GM21619 (cell line): ENCODE measurements at regions not wholly inside any gene's neighbourhood (a gene's known extent, or its start where the extent isn't known, plus 50 kb on each side); places are given as distances from the start of the nearest gene placed in this dataset.
"Not testable (repeated sequence)": the region's sequence is repeated elsewhere in the genome, so short reads cannot be mapped to it uniquely, and the experiment has no call there.

ENCODE experiments used
- ATAC-seq: cut with Tn5 transposase; IDR thresholded peaks from one replicate; pipeline ENCODE4 v1.9.1; 2021; ENCODE audit not compliant: unreplicated experiment

GRCh38 chr10:36457751-36458150, 667.6 kb upstream of the ANKRD30A start:
- ATAC-seq = no peak

GRCh38 chr10:36455526-36456133, 669.8 kb upstream of the ANKRD30A start:
- ATAC-seq = no peak

DNA sequence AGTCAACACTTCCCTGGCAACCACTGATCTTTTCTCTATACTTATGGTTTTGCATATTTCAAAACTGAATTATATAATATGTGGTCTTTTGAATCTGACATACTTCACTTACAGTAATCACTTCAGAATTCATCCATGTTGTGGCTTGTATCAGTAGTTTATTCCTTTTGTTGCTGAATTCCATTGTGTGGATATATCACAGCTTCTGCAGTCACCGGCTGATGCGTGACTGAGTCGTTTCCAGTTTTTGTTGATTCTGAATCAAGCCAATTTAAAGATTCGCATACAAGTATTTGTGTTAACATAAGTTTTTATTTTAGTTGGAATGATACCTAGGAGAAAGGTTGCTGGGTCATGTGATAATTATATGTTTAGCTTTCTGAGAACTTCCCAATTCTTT, 672.5 kb upstream of the ANKRD30A start:
- ATAC-seq = no peak

- ATAC-seq = no peak
These were observed 673.9 kb upstream of the ANKRD30A start for GRCh38 chr10:36451391-36451970.

GRCh38 chr10:36450380-36450779, 675.0 kb upstream of the ANKRD30A start:
- no peak for ATAC-seq

- no peak for ATAC-seq
These were observed 676.4 kb upstream of the ANKRD30A start for GRCh38 chr10:36448760-36449691.

- ATAC-seq = no peak
These were observed 678.5 kb upstream of the ANKRD30A start for GRCh38 chr10:36446881-36447280.

GRCh38 chr10:36443233-36443632, 682.2 kb upstream of the ANKRD30A start:
- ATAC-seq = no peak

DNA sequence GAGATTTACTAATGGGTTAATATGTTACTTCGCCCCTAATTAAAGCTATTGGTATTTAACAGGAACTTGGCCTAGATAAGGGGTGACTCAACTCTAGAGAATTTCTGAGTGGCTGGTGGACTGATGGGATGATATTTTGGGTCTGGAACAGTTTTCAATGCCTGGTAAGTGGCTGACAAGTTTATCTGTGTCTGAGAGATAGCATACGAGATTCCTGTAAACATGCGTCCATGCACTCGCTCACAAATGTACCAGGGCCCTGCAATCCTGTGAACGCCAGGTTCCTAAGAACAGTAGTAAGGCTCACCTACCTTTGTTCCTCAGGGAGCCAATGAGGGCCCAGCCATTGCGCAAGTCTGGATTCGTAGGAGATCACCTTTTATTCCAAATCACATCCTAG, 683.8 kb upstream of the ANKRD30A start:
- ATAC-seq = no peak

- no peak for ATAC-seq
These were observed 684.9 kb upstream of the ANKRD30A start for GRCh38 chr10:36440539-36440938.

DNA sequence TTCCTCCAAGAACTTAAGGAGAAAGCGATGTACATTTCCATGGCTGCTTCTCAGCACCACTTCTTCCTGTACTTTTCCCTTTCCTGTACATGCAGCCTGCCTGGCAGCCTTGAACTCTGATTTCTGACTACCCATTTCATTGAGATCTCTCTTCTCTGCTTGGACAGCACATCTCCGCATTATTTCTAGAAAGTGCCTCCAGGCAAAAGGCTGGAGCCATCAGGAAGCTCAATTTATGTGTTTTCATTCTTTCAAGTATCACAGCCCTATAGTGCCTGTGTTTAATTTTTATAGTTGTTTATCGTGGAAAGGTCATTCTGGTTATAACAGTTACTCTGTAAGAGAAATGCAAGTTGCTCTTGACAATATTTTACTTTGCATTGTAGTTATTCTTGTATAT, 688.0 kb upstream of the ANKRD30A start:
- no peak for ATAC-seq

GRCh38 chr10:36428507-36428906, 696.9 kb upstream of the ANKRD30A start:
- ATAC-seq = no peak

DNA sequence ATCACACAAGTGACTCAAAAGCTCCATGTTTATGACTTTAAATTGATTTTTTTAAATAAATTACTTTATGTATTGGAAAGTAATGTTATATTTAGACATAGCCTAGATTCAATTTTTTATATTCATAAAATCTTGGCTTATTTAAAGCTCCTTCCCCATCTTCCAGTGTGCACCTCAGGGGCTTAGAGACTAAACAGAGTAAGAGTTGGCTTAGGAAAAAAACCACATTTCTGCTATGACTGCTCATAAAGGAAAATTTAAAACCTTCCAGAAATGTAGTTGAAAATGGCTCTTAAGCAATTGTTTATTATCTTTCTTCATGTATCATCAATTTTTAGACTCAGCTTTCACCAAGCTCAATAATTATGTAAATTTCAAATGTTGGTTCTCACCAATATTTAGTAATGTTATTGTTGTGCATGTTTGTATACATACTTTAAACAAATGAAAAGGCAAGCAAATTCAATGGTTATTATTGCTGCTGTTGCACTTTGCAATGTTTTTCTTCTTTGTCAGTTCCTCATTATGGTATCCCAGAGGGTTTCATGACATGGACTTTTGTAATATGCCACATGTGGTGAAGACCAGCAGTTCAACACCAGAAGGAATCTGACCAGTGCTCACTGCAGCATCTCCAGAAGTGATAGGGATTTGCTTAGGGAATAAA, 700.1 kb upstream of the ANKRD30A start:
- ATAC-seq = no peak

- no peak for ATAC-seq
These were observed 700.9 kb upstream of the ANKRD30A start for GRCh38 chr10:36424502-36424901.

DNA sequence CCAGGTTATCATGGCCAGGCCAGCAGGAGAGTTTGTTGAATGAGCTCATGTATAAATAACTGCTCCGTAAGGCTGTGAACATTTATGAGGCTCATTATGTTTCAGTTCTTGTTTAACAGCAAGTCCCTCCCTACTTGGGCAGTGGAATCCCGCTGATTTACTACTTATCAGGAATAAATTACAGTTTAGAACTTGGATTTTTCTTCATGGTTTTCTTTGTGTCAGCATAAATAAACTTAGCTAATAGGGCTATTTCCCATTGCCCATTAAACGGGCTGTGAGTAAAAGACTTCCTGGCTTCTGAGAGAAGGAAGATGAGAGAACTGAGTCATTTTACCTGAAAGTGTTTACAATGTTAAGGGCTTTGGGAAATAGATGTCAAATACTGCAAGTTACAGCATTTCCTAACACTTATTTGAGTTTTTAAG, 701.6 kb upstream of the ANKRD30A start:
- ATAC-seq = no peak

DNA sequence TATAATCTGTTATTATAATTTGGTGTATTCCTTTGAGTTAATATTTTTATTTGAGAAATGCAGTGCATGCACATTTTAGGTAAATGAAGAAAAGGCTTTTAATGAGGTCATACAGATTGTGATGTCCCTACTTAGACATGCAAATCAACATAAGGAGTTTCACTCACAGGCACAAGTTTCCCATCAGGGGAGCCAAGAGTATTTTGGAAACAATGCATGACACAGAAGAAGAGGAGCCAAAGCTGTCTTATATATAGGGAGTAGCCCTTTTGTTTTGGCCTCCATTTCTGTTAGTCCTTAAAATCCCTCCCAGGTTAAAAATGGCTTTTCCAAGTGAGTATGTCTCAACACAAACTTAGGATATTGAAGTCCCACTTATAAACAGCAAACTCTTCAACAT, 703.4 kb upstream of the ANKRD30A start:
- no peak for ATAC-seq

- no peak for ATAC-seq
These were observed 708.9 kb upstream of the ANKRD30A start for GRCh38 chr10:36416513-36416912.

DNA sequence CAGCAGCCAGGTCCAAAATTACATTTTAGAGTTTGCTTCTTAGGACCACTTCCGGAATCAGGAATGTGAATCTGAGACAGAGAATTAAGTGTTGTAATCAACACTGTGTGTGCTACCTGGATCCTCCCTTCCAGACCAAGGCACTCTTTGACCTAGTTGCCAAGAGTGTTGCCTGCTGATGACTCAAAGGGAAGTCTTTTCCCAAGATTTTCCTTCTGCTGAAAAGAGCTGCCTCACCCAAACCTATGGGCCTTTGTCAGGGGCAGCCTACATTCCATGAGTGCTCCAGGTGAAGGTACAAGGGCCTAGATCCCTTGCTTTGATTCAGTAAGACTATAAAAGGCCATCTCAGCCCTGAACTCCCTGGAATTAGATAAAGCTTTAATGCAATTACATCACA, 712.5 kb upstream of the ANKRD30A start:
- ATAC-seq = no peak

DNA sequence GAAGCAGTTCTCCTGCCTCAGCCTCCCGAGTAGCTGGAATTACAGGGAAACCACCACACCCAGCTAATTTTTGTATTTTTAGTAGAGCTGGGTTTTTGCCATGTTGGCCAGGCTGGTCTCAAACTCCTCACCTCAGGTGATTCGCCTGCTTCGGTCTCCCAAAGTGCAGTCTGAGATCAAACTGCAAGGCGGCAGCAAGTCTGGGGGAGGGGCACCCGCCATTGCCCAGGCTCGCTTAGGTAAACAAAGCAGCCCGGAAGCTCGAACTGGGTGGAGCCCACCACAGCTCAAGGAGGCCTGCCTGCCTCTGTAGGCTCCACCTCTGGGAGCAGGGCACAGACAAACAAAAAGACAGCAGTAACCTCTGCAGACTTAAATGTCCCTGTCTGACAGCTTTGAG, 725.2 kb upstream of the ANKRD30A start:
- not testable (repeated sequence) for ATAC-seq

GRCh38 chr10:36393801-36394200, 731.6 kb upstream of the ANKRD30A start:
- ATAC-seq = no peak

DNA sequence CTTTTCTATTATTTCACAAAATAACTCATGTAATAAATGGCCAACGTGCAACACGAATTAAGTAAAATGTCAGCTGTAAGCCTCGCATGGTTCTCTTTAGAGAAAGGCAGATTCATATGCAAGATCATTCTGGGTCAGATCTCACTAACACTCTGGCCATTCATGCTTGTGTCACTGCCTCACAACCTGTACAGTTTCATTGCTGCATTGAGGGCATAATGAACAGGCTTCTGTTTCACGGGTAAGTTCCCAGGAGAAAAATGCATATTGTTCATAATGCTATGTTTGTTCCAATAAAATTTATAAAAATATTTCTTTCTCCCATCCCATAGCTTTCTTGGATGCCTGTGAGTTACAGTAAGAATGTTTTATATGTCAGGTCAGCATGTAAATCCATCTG, 734.0 kb upstream of the ANKRD30A start:
- ATAC-seq = no peak

GRCh38 chr10:36390221-36390620, 735.2 kb upstream of the ANKRD30A start:
- ATAC-seq = no peak
